Fibroblast of skin of right biceps (primary cell): ENCODE measurements at regions not wholly inside any gene's neighbourhood (a gene's known extent, or its start where the extent isn't known, plus 50 kb on each side); places are given as distances from the start of the nearest gene placed in this dataset.

Source experiments
- DNase-seq: peaks from one replicate; pipeline ENCODE4 v3.0.0-alpha.2; 2013

DNA sequence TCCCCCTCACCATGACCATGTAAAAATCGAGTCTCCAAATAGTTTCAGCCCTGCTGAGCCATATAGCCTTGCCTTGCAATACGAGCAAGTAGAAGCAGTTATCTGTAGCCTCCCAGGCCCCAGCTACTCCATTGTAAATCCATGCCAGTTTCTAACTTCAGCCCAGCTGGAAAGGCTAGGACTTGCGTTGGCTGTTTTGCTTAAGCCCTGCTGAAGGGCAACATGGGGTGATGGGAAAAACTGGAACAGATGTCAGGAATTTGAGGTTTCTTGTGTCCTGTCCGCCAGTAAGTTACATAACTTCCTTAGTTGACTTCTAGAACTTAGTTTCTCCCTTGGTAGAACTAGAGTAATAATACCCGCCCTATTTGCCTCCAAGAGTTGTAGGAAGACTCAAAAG lies 216.0 kb upstream of the SERP2 start:
- DNase-seq, result no peak

DNA sequence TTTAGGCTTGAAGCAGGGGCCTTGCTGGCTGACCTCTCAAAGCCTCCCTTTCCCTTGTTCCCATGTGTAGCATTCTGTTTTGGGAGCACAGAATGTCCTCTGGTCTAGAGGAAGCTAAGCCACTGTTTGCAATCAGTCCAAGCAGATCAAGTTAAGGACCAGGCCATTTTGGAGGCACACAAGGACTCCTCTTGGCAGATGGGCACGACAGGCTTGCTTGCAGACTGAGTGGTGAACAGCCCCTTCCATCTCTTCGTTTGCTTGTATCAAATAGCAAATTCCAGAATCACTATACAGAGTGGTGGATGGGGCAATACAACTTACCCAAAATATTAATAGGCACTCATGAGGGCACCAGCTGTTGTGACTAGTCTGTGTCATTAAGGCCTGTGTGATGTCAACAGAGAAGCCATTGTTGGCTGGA lies 215.5 kb upstream of the SERP2 start:
- no peak for DNase-seq

DNA sequence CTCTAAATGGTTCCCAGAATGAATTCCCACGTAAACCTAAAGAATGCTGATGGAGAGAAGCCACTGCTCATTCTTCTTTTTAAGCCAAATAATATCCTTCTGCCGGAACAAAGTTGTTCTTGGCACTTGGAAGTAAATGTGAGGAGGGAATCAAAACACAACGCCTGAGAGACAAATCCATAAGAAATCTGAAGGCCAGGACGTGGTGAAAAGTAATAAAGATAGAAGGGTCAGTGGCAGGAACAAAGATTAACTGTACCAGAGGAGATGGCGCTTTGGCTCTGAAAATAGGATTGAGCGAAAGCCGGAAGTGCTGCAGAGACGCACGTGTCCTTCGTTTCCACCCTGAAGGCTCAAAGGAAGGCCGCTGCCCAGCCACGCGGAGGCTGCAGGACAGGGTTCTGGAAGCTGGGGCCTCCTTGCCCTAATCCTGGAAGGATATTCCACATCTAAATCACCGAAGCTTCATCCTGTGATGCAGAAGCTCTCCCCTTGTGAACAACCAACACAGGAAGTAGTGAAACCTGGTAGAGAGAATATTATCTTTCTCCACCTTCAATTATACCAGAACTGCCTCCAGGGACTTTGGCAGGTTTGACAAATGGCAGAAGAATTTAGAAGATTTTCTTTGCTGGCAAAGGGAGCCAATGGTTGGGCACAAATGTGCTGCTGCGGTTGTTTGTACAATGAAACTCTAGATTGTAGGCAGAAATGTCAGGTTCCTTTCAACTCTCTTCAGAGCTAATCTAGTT lies 214.6 kb upstream of the SERP2 start:
- no peak for DNase-seq

DNA sequence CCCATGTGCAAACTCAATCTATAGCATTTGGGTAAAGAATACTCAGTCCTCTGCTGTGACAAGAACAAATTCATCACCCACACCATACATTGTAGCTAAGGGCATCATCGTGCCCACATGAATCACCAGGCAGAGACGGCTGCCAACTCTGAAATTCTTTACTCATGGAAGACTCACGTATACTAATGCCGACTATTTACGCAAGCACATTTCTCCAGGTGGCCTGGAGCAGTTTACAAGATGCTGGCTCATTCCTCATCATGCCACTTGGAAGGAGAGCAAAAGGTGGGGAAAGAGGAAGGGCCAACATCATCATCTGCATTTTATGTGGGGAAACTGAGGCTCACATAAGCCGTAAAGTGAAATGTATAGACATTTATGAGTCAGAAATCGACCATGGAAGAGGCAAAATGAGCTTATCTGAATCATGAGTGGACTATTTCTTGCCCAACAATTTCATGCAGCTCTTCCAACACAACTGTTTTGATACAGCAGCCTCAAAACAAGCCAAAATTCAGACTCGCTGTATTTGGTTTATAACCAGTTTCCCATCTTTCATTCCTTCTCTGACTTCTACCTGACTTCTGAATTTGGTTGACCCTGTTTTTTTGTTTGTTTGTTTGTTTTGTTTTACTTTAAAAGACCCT lies 213.9 kb upstream of the SERP2 start:
- DNase-seq, result no peak

GRCh38 chr13:44160591-44161191 lies 212.9 kb upstream of the SERP2 start:
- DNase-seq, result no peak

GRCh38 chr13:44163108-44163507 lies 210.5 kb upstream of the SERP2 start:
- no peak for DNase-seq

GRCh38 chr13:44165221-44165888 lies 208.3 kb upstream of the SERP2 start:
- DNase-seq, result no peak

GRCh38 chr13:44165889-44166496 lies 207.6 kb upstream of the SERP2 start:
- DNase-seq, result no peak

GRCh38 chr13:44169018-44169911 lies 204.4 kb upstream of the SERP2 start:
- peak; percentile 11 for DNase-seq

- no peak for DNase-seq
Measured at GRCh38 chr13:44170731-44171130, 202.9 kb upstream of the SERP2 start.

DNA sequence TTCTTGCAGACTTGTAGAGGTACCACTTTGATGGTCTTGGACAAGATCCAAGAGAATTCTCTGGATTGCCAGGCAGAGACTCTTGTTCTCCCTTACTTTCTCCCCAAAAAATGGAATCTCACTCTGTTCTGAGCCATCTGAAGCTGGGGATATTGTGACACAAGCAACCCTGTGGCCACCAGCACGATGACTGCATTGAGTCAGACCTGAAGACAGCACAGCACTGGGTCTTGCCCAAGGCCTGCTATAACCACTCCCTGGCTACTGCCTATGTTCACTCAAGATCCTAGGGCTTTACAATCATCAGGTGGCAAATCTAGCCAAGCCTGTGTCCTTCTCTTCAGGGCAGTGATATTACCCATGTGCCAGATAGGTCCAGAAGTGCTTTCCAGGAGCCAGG lies 202.5 kb upstream of the SERP2 start:
- no peak for DNase-seq

- no peak for DNase-seq
Measured at GRCh38 chr13:44171861-44172260, 201.8 kb upstream of the SERP2 start.

- DNase-seq, result no peak
Measured at GRCh38 chr13:44172281-44172810, 201.3 kb upstream of the SERP2 start.

DNA sequence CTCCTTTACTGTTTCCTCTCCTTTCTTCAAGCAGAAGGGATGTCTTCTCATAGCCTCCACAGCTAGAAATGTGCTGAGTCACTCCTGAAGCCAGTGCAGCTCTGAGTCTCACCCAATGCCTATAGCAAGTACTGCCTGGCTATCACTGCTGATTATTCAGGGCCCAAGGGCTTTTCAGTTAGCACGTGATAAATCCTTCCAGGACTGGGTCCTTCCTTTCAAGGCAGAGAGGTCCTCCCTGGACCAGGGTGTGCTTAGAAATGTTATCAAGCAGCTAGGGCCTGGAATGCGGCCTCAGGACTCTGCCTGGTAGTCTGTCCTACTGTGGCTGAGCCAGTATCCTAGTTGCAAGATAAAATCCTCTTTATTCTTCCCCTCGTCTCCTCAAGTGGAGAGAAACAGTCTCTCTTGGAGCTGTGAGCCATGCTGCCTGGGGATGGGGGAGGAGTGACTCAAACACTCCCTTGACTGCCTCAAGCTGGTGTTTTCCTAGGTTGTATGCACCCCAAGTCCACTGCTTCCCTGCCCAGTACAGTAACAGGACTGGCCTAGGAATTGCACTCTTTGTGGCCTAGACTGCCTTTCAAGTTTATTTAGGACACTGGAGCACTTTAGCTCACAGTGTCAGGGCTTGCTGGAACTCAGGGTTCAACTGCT lies 198.7 kb upstream of the SERP2 start:
- peak; percentile 72 for DNase-seq

GRCh38 chr13:44176173-44176572 lies 197.5 kb upstream of the SERP2 start:
- DNase-seq, result no peak

DNA sequence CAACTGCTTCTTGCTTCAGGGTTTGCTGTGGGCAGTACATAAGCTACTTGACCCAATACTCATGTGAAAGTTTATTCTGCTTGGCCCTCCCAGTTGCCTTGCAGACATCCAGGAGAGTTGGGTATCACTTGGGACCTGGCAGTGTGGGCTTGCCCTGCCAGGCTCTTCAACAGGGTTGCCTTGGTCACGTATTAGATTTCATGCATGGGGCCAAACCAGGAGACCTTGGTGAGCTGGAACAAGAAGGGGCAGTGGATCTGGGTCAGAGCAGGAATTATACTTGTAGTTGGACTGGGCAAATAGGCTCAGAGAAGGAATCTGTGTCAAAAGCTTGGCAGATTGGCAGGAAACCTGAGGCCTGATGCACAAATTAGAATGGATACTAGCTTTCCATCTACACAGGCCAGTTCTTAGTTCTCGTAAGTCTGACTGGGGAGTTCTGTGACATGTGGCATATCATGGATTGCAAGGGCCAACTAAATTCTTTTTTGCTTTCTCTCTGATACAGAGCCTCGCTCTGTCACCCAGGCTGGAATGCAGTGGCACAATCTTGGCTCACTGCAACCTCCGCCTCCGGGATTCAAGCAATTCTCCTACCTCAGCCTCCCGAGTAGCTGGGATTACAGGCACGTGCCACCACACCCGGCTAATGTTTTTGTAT lies 192.6 kb upstream of the SERP2 start:
- no peak for DNase-seq

GRCh38 chr13:44181931-44182330 lies 191.7 kb upstream of the SERP2 start:
- DNase-seq, result no peak

- no peak for DNase-seq
Measured at GRCh38 chr13:44184740-44185139, 188.9 kb upstream of the SERP2 start.

GRCh38 chr13:44188257-44188656 lies 185.4 kb upstream of the SERP2 start:
- peak; percentile 83 for DNase-seq

DNA sequence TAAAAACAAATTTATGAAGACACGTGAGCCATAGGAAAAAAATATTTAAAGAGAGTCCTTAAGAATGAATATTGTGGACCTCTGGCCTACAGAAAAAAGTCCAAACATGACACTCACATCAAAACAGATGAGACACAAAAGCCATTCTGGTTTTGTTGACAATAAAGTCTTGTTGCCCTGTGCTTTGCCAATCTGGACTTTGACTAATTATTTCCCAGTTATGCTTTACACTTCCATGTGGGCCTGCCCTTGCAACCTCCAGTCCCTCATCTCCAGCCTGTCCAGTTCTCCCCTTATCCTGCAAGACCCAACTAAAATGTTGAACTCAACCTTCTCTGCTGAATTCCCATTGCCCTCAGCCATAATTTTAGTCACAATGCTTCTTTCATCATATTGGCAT lies 184.5 kb upstream of the SERP2 start:
- no peak for DNase-seq

DNA sequence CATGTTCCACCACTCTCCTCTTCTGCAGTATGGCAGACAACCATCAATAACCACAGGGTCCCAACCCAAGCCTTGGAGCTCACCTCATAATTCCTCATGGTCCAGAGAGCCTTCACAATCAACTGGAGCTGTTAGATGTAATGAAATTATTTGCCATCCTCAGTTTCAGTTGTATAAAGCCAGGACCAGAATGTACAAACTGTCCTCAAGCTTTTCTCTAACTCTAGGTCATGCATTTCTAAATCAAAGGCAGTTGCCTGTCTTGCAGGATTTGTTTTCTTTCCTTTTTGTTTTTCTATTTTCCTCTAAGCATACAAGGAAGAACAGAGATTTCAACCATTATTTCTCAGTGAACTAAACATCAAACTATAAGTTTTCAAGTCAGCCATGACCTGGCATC lies 182.5 kb upstream of the SERP2 start:
- no peak for DNase-seq
